HL-60 (cell line): ENCODE measurements at regions not wholly inside any gene's neighbourhood (a gene's known extent, or its start where the extent isn't known, plus 50 kb on each side); places are given as distances from the start of the nearest gene placed in this dataset.

ENCODE experiments used
- CTCF ChIP-seq: IDR thresholded peaks from one replicate; pipeline ENCODE4 v1.5.1; 2011; ENCODE audit warnings: low read length, control low read depth, inconsistent platforms; ENCODE audit not compliant: insufficient read depth
- GABPA ChIP-seq: IDR thresholded peaks from 2 replicates; pipeline ENCODE4 v1.6.1; 2012; ENCODE audit warnings: low read depth
- SPI1 ChIP-seq: IDR thresholded peaks from 2 replicates; pipeline ENCODE4 v1.6.1; 2012; ENCODE audit warnings: low read depth, mild to moderate bottlenecking, borderline replicate concordance

DNA sequence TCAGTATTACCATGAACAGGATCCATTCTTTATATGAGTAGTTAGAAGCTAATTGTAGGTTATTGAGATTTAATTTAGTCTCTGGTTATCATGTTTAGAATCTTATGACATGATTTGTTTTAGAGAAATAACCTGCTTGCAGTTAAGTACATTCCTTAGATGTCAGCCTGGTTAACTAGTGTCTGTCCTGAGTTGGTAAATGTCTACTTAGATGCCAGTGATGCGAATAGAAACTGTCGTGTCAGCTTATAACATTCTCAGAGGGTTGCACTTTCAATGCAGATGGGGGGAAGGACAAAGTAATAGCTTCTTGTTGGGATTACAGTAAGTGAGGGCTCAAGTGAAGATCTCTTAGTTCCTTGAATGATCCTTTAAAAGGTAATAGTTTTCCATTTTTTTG, 227.8 kb upstream of the SPRY1 start:
- TF ChIP-seq SPI1 (no peak), CTCF (no peak), GABPA (no peak)
